COLO829 (cell line): ENCODE measurements at regions not wholly inside any gene's neighbourhood (a gene's known extent, or its start where the extent isn't known, plus 50 kb on each side); places are given as distances from the start of the nearest gene placed in this dataset.
A peak's percentile ranks its signal among the peaks of the same experiment; 100 is the strongest.
"Not testable (repeated sequence)": the region's sequence is repeated elsewhere in the genome, so short reads cannot be mapped to it uniquely, and the experiment has no call there.

Experiments used
- DNase-seq: peaks from one replicate; pipeline ENCODE4 v3.0.0; 2012; ENCODE audit warnings: low spot score

DNA sequence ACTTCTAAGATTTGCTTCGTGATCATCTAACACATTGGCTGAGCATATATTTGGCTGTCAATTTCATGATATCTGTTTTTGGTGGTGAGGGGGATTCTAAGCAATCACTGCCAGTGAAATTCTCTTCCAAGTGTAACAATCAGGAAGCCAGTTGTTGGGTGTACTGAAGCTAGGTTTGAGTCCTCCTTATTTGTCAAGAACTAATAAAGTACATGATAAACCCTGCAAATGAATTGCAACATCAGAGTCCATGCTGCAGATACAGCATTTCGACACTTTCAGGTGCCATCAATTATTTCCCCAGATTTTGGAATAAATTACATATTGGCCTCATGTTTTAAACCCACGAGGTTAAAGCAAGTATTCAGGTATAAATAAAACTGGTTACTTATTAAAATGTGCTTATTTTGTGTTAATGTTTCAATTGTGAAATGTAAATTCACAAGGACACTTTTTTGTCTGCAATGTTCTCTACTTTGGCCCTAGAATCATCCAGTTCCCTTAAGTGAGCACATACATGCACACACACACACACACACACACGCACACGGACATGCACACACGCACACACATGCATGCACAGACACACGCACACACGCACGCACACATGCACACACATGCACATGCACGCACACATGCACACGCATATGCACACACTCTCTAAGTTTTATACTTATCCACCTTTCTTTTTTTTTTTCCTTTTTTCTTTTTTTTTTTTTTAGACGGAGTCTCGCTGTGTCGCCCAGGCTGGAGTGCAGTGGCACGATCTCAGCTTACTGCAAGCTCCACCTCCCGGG is 510.2 kb upstream of the KLF6 start:
- DNase-seq: no peak

DNA sequence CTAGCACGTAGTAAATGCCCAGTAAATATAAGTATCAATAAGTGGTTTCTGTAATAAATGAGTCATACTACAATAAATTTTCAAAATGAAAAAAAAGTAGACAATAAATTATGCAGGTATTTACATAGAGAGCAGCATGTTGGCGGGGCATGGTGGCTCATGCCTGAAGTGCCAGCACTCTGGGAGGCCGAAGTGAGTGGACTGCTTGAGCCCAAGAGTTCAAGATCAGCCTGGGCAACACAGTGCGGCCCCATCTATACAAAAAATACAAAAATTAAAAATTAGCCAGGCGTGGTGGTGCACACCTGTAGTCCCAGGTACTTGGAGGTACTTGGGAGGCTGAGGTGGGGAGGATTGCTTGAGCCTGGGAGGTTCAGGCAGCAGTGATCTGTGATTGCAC is 509.3 kb upstream of the KLF6 start:
- DNase-seq: no peak

DNA sequence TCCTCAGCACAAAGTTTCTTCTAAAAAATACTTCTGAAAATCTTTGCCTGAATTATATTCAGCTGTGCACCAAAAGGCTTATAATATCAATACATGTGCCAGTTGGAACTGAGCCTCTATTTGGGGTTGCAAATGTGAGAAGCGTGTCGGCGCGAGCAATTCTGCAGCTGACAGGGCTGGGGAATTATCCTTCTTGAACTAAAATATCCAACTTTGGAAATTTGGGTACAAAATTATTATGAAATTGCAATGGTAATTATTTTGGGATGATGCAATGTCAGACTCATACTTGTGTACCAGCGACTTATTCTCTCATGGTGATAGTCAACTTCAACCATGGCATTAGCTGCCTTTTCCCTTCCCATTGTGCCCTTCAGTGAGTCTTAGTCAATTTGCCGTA is 507.0 kb upstream of the KLF6 start:
- DNase-seq: no peak

DNA sequence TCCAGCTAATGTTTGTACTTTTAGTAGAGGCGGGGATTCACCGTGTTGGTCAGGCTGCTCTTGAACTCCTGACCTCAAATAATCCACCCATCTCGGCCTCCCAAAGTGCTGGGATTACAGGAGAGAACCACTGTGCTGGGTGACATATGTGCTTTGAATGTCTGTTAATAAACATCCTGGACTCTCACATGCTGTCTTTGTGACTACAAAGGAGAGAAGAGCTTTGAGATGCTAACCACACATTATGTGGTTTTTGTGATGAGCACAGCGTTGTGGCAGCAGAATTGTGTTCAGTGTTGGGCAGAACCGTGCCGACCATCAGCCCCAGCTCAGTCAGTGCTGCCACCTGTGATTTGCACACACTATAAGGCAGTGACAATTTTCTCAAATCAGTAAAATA is 500.1 kb upstream of the KLF6 start:
- DNase-seq: no peak

DNA sequence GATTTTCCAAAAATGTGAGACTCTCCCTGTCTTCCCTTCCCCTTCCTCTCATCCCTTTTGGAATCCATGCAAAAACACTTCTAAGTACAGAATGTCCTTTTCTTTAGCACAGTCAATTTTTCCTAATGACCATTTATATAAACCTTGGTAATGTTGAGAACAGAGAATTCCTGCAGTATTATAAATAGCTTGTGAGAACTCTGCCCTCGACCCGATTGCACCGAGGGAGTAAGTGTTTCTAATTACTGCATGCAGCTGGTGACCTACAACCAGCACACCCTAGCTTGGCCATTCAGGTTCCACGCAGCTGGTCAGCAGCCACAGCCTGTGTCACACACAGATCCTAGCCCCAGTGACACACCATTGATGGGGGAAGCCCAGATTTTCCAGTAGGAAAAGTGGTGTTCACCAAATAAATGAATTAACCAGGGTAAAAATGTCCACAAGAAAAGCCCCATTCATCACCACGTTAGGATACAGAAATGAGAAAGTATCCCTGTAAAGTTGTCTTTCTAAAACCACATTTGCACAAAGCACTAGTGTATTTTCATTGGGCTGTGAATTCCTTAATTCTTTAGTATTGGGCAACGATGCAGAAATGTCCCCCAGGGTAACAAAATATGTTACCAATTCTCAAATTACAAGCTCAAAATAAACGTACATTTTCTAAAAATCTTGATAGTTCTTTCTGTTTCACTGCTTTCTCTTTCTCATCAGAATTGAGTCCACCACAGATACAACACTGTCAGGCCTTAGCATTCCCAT is 499.0 kb upstream of the KLF6 start:
- no peak for DNase-seq

DNA sequence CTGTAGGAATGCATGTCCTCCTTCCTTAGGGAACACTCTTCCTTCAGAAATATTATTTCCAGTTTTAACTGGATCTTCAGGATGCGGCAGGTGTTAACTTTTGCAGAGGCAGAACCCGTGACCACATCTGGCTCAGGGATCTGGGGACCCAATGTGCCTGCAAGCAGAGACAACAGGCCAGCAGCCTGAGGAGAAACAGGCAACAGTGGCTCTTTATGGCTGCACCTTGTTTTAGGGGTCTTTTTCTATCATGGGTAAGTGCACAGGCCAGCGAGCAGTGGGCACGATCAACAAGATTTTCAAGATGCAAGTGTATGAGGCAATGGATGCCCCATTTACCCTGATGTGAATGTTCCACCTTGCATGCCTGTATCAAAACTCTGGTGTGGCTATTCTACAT is 497.5 kb upstream of the KLF6 start:
- no peak for DNase-seq

DNA sequence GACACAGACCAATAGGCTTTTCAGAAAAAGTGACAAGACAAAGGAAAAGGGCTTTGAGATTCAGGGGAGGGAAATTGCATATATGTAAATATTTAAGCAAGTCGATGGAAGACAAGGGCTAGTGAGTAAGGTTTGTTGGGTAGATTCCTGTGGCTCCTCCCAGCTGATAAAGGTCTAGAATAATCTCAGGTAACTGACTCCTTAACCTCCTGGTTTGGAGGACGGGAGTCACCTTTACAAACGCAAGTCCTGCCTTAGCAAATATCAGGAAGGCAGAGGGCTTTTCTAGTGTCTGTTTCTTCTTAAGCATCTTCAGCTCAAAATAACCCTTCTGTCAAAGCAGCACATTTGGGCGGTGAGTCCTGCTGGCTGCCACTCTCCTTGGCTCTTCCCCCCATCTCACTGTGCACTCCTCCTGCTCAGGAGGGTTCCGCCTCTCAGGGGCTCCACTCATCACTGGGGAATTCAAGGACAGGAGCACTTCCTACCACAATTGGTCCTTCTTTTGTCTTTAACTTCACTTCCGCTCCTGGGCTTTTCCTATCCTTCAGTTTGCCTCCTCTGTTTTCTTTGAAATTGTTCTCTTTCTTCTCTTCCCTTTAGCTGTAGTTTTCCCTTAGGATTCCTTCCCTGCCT is 496.3 kb upstream of the KLF6 start:
- no peak for DNase-seq

DNA sequence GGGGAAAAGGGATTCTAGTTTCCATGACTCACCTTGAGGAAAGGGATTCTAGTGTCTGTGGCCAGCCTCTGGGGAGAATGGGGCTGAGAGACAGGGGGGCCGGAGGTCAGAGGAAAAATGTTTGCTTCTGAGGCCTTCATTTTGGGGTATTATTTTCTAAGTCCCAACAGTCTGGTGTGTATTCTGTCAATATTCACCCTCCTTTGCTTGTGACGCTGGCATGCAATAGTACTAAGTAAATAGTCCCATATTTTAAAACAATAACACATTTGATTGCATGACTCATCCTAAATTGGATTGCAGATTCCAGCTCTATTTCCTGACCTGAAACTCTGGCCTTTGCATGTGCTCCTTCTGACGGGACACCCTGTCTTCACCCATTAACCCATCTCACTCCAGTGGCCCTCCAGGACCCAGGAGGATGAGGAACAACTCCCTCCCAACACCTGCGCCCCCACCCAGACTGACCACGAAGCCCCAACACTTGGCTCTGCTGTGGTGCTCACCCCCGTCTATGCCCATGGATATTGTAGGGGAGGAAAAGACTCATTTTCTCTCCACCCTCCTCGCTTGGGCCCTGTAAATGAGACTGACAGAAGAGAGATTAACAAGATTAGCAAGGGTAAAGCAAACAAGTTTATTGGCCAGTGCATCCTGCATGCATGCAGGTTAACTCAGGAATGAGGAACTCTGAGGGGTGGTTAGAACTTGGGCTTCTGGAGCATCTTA is 495.6 kb upstream of the KLF6 start:
- peak; percentile 38 for DNase-seq

DNA sequence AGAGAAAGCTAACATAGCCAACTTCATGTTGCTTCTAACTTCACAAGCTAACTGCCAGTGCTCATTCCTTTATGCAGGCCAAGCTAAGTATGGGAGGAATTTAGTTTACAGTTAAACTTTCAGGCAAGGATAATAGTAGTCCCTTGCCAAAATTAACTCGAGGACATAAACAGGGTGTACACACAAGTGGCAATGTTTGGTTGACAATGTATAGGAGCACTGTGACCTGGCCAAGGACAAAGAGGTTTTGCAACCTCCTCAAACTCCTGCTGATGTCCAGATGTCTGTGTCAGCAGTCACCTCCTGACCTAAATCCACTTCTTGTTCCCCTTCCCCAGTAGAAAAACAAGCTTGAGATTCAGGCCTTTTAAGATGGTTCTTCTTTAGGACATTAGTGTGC is 494.6 kb upstream of the KLF6 start:
- DNase-seq: no peak

DNA sequence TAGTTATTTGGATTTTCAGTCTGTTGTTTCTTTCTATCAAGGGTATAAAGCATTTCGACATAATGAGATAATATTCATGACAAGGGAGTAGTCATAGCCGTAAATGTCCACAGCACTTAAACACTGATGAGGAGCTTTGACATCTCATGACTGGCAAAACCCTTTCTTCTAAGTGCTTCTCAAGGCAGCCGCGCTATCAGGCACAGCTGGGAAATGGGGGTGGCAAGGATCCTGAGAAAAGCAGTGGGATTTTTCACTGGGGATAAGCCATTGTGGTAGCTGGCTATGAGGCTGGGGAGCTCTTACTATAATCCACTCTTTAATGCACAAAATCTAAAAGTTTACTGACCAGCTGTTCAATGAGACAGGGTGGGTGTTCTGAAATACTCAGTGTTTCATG is 493.2 kb upstream of the KLF6 start:
- no peak for DNase-seq

DNA sequence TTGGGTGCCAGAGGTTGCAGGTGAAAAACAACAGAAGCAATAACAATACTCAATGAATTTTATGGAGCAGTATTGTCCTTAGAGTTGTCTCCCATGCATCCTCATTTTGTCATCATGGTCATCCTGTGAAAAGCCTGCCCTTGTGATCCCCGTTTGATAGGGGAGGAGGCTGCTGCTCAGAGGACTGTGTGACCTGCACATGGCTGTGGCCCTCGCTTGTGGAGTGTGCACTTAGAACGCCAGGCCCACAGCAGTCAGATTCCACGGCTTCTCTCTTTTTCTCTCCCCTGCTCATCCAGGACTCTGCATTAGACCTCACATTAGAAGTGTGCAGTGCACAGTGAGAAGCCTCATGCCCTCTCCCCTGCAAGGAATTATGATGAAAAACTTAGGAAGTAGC is 491.1 kb upstream of the KLF6 start:
- no peak for DNase-seq

DNA sequence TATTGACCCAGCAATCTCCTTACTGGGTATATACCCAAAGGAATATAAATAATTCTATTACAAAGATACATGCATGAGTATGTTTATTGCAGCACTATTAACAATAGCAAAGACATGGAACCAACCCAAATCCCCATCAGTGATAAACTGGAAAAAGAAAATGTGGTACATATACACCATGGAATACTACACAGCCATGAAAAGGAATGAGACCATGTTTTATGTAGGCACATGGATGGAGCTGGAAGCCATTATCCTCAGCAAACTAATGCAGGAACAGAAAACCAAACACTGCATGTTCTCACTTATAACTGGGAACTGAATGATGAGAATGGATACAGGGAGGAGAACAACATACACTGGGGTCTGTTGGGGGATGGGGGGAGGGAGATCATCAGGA is 489.7 kb upstream of the KLF6 start:
- not testable (repeated sequence) for DNase-seq

DNA sequence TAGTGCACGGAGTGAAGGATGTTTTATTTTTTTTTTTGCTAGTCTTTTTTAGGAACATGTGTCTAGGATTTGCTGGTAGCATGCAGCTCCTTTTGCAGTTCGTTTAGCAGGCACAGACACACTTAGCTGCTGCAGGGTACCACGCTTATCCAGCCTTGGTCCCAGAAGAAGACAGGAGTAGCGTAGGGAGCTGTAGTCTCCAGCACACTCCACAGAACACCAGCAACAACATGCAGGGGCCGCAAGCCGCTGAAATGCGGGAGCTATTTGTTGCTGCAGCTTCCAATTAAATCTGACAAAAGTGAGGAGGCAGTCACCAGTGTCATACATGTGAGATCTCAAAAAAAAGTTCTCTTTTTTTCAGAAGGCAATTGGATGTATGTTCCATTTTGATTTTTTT is 486.2 kb upstream of the KLF6 start:
- DNase-seq: no peak

DNA sequence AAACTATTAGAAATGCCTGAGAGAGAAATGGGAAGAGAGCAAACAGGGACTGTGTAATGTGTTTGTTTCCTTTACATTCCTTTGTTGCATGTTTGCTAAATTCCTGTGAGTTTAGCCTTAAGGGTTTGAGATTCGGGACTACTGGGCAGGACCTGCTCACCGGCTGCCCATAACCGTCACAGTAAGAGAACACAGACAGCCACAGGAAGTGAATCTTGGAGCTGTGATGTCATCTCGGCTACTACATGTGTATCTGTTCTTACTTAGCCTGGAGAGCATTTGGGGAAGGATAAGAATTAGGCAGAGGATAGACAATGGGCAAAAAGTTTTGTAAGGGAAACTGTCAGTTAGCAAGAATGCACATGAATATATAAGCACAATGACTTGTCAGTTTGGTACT is 485.1 kb upstream of the KLF6 start:
- no peak for DNase-seq

DNA sequence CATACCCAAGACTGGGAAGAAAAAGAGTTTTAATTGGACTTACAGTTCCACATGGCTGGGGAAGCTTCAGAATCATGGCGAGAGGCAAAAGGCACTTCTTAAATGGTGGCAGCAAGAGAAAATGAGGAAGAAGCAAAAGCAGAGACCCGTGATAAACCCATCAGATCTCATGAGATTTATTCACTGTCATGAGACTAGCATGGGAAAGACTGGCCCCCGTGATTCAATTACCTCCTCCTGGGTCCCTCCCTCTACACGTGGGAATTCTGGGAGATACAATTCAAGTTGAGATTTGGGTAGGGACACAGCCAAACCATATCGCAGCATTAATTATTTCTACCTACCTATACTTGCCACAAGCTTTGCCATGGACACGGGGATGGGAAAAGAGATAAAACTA is 483.5 kb upstream of the KLF6 start:
- not testable (repeated sequence) for DNase-seq

DNA sequence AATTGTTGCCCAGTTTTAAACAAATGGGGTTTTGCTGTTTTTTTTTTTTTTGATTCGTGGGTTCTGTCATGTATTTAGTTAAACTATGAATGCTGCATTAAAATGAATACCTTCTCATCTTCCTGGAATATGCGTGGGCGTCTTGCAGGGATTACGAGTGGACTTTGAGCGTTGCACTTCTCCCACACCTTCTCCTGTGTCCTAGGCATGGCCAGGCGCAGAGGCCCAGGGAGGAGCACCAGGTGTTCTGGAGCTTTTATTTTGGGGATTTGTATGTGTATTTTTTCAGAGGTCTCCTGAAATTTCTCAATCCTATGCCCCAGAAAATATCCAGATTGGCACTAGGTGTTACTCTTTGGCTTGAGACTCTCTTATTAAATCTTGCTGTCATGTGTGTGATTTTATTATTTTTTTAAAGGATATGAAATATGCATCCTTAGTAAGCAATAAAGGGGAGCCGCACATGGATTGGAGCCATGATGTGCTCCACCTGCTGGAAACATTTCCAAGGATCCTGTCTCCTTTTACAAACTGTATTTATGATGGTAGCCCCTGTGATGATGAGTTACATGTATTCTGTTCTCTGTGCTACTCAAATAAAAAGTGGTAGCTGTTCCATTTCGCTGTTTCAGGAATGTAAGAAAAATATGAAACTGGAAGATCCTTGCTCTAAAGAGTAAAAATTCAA is 482.2 kb upstream of the KLF6 start:
- no peak for DNase-seq

DNA sequence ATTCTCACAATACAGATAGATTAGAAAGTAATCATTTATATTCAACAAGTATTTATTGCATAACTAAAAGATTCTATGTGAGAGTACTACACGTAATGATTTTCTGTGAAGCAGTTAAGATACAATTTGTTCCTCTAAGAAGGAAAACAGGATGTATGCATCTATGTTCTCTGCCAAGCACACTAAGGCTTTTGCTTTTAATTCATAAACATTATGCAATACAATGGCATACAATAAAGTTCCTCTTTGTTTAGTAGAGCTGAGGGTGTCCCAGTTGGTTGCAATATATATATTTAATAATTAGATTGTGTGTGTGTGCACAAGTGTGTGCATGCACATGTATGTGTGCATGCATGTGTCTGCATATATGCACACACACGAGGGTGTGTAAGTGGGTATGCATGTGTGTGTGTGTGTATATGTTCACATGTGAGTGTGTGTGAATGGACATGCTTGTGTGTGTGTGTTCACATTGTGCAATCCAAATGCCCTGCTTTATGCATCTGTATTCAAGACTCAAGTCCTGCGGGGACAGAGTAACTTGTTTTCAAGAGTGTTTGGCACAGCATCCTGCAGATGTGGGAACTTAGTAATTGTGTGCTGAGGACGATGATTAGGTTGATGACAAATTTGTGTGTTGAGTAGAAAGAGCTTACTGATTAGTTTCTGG is 481.5 kb upstream of the KLF6 start:
- no peak for DNase-seq

DNA sequence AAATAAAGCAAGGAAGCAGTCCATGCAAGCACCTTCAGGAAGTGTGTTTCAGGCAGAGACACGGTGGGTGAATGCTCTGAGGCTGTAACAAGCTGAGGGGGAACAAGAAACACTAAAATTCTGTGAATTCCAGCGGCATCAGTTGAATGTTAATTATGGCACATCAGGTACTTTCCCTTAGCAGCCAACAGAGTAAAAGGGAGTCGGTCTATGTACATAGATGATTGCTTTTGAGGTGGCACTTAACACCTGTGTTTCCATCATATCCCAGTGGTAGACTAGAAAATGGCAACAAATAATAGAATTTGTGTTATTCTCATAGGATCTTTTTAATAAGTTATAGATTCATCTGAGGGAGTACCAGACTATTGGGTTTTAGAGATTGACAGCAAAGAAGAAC is 481.0 kb upstream of the KLF6 start:
- DNase-seq: no peak

DNA sequence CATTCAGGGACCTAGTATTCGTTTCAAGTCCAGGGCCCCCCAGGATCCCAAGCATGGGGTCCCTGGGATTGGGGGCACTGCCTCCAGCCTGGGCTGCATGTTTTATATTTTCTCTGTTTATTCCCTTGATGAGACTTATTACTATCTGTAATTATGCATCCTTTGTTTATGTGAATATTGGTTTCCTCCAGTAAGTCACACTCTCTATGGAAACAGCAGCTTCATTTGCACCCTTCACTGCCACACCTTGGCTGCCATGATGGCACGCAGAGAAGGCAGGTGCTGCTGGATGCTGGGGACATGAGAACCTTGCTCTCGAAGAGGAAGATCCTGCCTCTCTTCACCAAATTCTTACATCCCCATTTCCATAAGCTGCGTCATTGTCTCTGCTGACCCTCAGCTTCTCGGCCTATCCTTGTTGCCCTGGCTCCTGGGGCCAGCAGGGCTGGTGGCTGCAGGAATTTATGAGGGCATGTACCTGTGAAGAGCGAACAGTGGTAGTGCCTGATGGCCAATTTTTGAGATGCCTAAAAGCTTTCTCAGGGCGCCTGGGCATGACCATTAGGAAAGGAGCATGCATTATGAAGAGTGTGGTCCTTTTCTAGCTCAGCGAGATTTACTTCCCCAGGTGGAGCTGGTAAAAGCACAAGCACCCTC is 479.3 kb upstream of the KLF6 start:
- DNase-seq: no peak

DNA sequence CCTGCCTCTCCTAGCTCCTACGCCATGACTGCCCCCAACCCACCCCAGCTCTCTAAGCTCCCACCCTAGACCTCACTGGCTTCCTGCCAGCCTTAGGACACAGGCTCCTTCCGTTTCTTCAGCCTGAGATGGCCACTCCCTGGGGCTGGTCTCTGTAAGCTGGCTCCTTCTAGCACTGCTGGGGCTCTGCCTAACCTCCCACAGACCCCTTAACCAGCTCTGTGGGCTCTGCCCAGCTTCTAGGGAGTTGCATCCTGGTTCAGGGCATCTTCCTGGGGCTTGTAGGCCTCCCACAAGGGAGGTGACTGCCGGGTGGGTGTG is 478.6 kb upstream of the KLF6 start:
- DNase-seq: no peak
